ENCODE measurements at regions not wholly inside any gene's neighbourhood (a gene's known extent, or its start where the extent isn't known, plus 50 kb on each side); places are given as distances from the start of the nearest gene placed in this dataset.

DNA sequence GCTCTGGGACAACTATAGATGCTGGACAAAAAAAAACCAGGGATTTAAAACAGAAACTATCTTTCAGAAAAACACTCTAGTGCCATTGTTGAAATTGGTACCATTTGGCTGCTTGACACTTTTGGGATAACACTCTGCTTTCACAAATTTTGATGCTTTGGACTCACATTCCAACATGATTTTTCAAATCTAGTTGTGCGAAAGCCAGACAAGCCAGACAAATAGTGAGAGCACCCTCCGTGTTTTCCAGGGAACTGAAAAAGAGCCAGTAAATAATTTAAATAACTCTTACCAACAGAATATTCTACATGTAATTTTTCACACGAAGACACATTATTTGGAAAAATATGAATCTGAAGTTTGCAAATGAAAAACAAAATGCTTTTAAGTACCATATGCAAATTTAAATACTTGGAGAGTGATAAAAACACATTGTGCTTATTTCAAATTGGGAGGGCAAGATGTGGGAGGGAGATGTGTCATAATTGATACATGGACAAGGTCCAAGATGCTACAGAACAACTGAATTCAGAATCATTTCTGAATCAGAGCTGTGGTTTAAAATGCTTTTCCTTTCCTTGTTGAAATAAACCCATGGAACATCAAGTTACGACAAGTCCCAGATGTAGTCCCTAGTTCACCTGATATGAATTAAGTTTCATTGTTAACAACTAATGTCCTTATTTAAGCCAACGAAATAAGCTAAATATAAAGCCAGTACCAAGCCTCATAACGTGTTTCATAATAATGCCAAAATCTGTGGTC lies 144.2 kb upstream of the SOX2 start:
- no peak overlapping the region for H3K27ac ChIP-seq
- no peaks in the 10 kb centered on the region for H3K36me3 ChIP-seq (replicated peaks)
- DNase-seq = no peak
- in situ Hi-C loops (cut with HindIII; ENCODE audit: low pct_ligation_motif_present, low sequenced_read_pairs) = no loop called here
- H3K27me3 ChIP-seq (replicated peaks) = no peaks in the 10 kb centered on the region
- TF ChIP-seq, protein P1, sequence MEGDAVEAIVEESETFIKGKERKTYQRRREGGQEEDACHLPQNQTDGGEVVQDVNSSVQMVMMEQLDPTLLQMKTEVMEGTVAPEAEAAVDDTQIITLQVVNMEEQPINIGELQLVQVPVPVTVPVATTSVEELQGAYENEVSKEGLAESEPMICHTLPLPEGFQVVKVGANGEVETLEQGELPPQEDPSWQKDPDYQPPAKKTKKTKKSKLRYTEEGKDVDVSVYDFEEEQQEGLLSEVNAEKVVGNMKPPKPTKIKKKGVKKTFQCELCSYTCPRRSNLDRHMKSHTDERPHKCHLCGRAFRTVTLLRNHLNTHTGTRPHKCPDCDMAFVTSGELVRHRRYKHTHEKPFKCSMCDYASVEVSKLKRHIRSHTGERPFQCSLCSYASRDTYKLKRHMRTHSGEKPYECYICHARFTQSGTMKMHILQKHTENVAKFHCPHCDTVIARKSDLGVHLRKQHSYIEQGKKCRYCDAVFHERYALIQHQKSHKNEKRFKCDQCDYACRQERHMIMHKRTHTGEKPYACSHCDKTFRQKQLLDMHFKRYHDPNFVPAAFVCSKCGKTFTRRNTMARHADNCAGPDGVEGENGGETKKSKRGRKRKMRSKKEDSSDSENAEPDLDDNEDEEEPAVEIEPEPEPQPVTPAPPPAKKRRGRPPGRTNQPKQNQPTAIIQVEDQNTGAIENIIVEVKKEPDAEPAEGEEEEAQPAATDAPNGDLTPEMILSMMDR (IDR thresholded peaks at IDR 0.05; ENCODE audit: low read depth, low read length, missing control alignments) = no peak
- H3K4me3 ChIP-seq (ENCODE audit: low read depth, low read length) = no peak overlapping the region

DNA sequence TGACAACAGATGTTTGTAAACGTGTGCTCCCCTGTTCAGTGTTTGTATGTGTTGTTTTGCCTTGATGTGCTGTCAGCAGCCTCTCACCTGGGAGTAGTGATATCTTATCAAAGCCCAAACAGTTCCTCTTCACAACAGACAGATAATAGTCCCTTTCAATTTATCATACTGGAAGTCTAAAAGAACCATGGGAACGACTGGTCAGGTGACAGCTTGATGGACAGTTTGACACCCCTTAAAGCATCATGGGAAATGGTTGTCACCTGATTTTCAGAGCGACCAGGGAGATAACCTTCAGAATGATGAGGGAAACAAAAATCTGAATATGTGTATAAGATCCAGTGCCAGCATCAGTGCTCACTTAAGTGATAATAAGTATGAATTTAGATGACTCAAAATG lies 146.3 kb upstream of the SOX2 start:
- DNase-seq = no peak
- H3K36me3 ChIP-seq (replicated peaks) = no peaks in the 10 kb centered on the region
- no peak overlapping the region for H3K4me3 ChIP-seq (ENCODE audit: low read depth, low read length)
- in situ Hi-C loops (cut with HindIII; ENCODE audit: low pct_ligation_motif_present, low sequenced_read_pairs) = no loop called here
- no peak overlapping the region for H3K27ac ChIP-seq
- TF ChIP-seq, protein P1 (IDR thresholded peaks at IDR 0.05; ENCODE audit: low read depth, low read length, missing control alignments) = no peak
- no peaks in the 10 kb centered on the region for H3K27me3 ChIP-seq (replicated peaks)

DNA sequence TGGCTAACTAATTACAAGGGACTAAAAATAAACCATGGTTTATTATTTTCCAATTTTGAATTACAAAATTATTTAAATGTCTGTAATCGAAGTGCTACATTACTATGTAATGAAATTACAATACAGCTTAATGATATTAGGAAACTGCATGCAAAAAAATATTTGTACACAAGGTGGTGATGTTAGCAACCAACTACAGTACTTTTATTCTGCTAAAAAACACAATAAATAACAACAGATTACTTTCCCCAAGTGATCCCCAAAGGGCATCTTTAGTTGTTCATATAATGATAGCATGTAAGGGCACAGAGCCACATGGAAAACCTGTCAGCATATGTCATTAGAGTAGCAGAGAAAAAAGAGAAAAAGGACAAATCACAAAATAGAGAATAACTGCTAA lies 147.5 kb upstream of the SOX2 start:
- TF ChIP-seq, protein P1 (IDR thresholded peaks at IDR 0.05; ENCODE audit: low read depth, low read length, missing control alignments) = no peak
- H3K27ac ChIP-seq = no peak overlapping the region
- in situ Hi-C loops (cut with HindIII; ENCODE audit: low pct_ligation_motif_present, low sequenced_read_pairs) = no loop called here
- no peak overlapping the region for H3K4me3 ChIP-seq (ENCODE audit: low read depth, low read length)
- H3K27me3 ChIP-seq (replicated peaks) = no peaks in the 10 kb centered on the region
- no peaks in the 10 kb centered on the region for H3K36me3 ChIP-seq (replicated peaks)
- DNase-seq = no peak

DNA sequence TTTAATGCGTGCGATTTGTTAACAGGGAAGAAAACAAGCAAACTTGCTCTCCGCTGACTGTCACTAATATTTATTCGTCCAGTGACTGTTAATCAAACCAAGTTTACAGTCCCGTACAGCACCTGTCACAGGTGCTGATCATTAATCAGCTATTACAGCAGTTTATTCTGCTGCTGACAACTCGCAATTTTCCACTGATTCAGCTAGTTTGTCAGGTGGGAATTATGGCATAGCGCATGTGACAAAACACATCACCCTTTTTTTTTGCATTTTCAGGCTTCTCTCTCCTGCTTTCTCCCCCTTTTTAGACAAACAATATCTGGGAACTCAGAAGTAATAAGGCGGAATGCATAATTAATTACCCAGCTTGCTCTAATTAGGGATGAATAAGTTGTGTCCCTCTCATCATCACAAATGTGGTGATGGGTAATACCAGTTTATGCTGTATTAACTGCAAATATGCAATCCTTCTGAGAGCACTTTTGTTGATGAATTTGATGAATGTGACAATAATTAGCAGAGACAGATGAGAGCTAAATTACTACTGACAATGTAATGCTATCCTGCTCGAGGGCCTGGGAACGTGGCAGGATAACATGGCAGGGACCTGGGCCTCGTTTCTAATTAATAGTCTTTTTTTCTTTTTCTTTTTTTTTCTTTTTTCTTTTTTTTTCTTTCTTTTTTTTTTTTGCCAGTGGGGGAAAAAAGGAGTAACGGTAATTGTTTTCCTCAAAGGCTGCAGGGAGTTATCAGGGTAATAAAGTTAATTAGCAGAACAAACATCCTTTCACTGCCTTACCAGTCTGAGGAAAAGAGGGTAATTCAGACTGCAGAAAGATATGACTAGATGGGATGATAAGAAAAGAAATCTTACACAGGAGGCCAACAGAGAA lies 150.3 kb upstream of the SOX2 start:
- TF ChIP-seq, protein P1 (IDR thresholded peaks at IDR 0.05; ENCODE audit: low read depth, low read length, missing control alignments) = no peak
- H3K36me3 ChIP-seq (replicated peaks) = no peaks in the 10 kb centered on the region
- H3K27me3 ChIP-seq (replicated peaks) = no peaks in the 10 kb centered on the region
- H3K4me3 ChIP-seq (ENCODE audit: low read depth, low read length) = no peak overlapping the region
- no peak overlapping the region for H3K27ac ChIP-seq
- DNase-seq = no peak
- in situ Hi-C loops (cut with HindIII; ENCODE audit: low pct_ligation_motif_present, low sequenced_read_pairs) = no loop called here

DNA sequence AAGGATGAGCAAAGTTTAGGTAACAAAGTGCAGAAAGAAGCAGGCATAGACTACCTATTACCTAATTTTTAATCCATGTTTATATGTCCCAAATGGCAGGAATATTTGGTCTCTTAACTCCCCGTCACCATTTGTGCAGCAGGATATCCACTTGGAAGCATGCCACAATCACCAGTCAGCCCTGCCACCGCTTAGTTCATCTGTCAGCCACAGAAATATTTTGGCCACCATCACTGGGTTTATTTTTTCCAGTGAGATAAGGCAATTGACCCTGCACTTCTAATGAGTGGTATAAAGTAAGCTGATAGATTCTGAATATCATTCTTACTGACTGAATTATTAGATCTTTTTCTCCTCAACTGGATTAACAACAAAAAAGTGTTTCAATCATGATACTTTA lies 152.9 kb upstream of the SOX2 start:
- in situ Hi-C loops (cut with HindIII; ENCODE audit: low pct_ligation_motif_present, low sequenced_read_pairs) = no loop called here
- TF ChIP-seq, protein P1 (IDR thresholded peaks at IDR 0.05; ENCODE audit: low read depth, low read length, missing control alignments) = no peak

More for the DNA sequence above, 152.9 kb upstream of the SOX2 start:
- Histone ChIP-seq H3K36me3 (replicated peaks) (no peaks in the 10 kb centered on the region), H3K27me3 (replicated peaks) (no peaks in the 10 kb centered on the region), H3K27ac (no peak overlapping the region), H3K4me3 (ENCODE audit: low read depth, low read length) (no peak overlapping the region)
- no peak for DNase-seq
